Iris pigment epithelial cell (primary cell): ENCODE measurements at regions not wholly inside any gene's neighbourhood (a gene's known extent, or its start where the extent isn't known, plus 50 kb on each side); places are given as distances from the start of the nearest gene placed in this dataset.
A peak's percentile ranks its signal among the peaks of the same experiment; 100 is the strongest.

Source experiments
- DNase-seq: peaks from one replicate; pipeline ENCODE4 v3.0.0-alpha.2; 2011; ENCODE audit warnings: low read depth

GRCh38 chr5:93682471-93683404 lies 58.7 kb downstream of the POU5F2 start:
- DNase-seq = peak; percentile 62

GRCh38 chr5:93681432-93681831 lies 60.0 kb downstream of the POU5F2 start:
- peak; percentile 34 for DNase-seq

GRCh38 chr5:93677359-93677891 lies 64.0 kb downstream of the POU5F2 start:
- peak; percentile 96 for DNase-seq

GRCh38 chr5:93676704-93677103 lies 64.7 kb downstream of the POU5F2 start:
- DNase-seq = no peak

- no peak for DNase-seq
Measured at GRCh38 chr5:93675460-93676450, 65.6 kb downstream of the POU5F2 start.

GRCh38 chr5:93674866-93675459 lies 66.4 kb downstream of the POU5F2 start:
- DNase-seq = no peak

GRCh38 chr5:93674138-93674537 lies 67.3 kb downstream of the POU5F2 start:
- peak; percentile 30 for DNase-seq

GRCh38 chr5:93673316-93673954 lies 68.0 kb downstream of the POU5F2 start:
- DNase-seq = no peak

GRCh38 chr5:93665648-93666047 lies 75.8 kb downstream of the POU5F2 start:
- no peak for DNase-seq

- no peak for DNase-seq
Measured at GRCh38 chr5:93660677-93661076, 77.7 kb downstream of the NR2F1 start.

GRCh38 chr5:93658044-93658443 lies 75.0 kb downstream of the NR2F1 start:
- DNase-seq = peak; percentile 89

GRCh38 chr5:93654676-93655075 lies 71.7 kb downstream of the NR2F1 start:
- DNase-seq = peak; percentile 46

- DNase-seq = no peak
Measured at GRCh38 chr5:93653716-93654115, 70.7 kb downstream of the NR2F1 start.

GRCh38 chr5:93649234-93649900 lies 66.3 kb downstream of the NR2F1 start:
- no peak for DNase-seq

GRCh38 chr5:93644760-93645159 lies 61.7 kb downstream of the NR2F1 start:
- DNase-seq = no peak
